ENCODE measurements at regions not wholly inside any gene's neighbourhood (a gene's known extent, or its start where the extent isn't known, plus 50 kb on each side); places are given as distances from the start of the nearest gene placed in this dataset.
"Not testable (repeated sequence)": the region's sequence is repeated elsewhere in the genome, so short reads cannot be mapped to it uniquely, and the experiment has no call there.

- FAIRE-seq (no peak), DNase-seq (ENCODE audit: insufficient read length, low spot score) (no peak)
- TF ChIP-seq POLR2AphosphoS5 (IDR thresholded peaks at IDR 0.05; ENCODE audit: low read depth, low read length) (no peak), SPI1 (IDR thresholded peaks at IDR 0.05; ENCODE audit: low read depth, low read length) (no peak), PAX5 (IDR thresholded peaks at IDR 0.05; ENCODE audit: insufficient read depth, low read length, severe bottlenecking) (no peak), POU2F2 (IDR thresholded peaks at IDR 0.05; ENCODE audit: low read depth, low read length) (no peak), POLR2A (IDR thresholded peaks at IDR 0.05; ENCODE audit: low read depth, low read length) (no peak), TAF1 (IDR thresholded peaks at IDR 0.05; ENCODE audit: low read depth, low read length) (no peak)
Measured at GRCh38 chr3:145696011-145696410, 465.0 kb downstream of the PLOD2 start.

GRCh38 chr3:145698250-145698649, 462.7 kb downstream of the PLOD2 start:
- FAIRE-seq: no peak
- DNase-seq (ENCODE audit: insufficient read length, low spot score): no peak
- TF ChIP-seq POU2F2 (IDR thresholded peaks at IDR 0.05; ENCODE audit: low read depth, low read length): no peak
- no peak for TF ChIP-seq SPI1 (IDR thresholded peaks at IDR 0.05; ENCODE audit: low read depth, low read length)
- no peak for TF ChIP-seq POLR2AphosphoS5 (IDR thresholded peaks at IDR 0.05; ENCODE audit: low read depth, low read length)
- TF ChIP-seq POLR2A (IDR thresholded peaks at IDR 0.05; ENCODE audit: low read depth, low read length): no peak
- no peak for TF ChIP-seq TAF1 (IDR thresholded peaks at IDR 0.05; ENCODE audit: low read depth, low read length)
- no peak for TF ChIP-seq PAX5 (IDR thresholded peaks at IDR 0.05; ENCODE audit: insufficient read depth, low read length, severe bottlenecking)

- DNase-seq (ENCODE audit: insufficient read length, low spot score): no peak
- TF ChIP-seq POLR2AphosphoS5 (IDR thresholded peaks at IDR 0.05; ENCODE audit: low read depth, low read length) (no peak), POLR2A (IDR thresholded peaks at IDR 0.05; ENCODE audit: low read depth, low read length) (no peak), PAX5 (IDR thresholded peaks at IDR 0.05; ENCODE audit: insufficient read depth, low read length, severe bottlenecking) (no peak), TAF1 (IDR thresholded peaks at IDR 0.05; ENCODE audit: low read depth, low read length) (no peak), SPI1 (IDR thresholded peaks at IDR 0.05; ENCODE audit: low read depth, low read length) (no peak), POU2F2 (IDR thresholded peaks at IDR 0.05; ENCODE audit: low read depth, low read length) (no peak)
- FAIRE-seq: no peak
Measured at GRCh38 chr3:145698749-145699148, 462.2 kb downstream of the PLOD2 start.

- no peak for FAIRE-seq
- TF ChIP-seq POU2F2 (IDR thresholded peaks at IDR 0.05; ENCODE audit: low read depth, low read length) (no peak), POLR2AphosphoS5 (IDR thresholded peaks at IDR 0.05; ENCODE audit: low read depth, low read length) (no peak), PAX5 (IDR thresholded peaks at IDR 0.05; ENCODE audit: insufficient read depth, low read length, severe bottlenecking) (no peak)
Measured at GRCh38 chr3:145704020-145704419, 457.0 kb downstream of the PLOD2 start.

GRCh38 chr3:145709779-145710178, 451.2 kb downstream of the PLOD2 start:
- not testable (repeated sequence) for FAIRE-seq; DNase-seq (ENCODE audit: insufficient read length, low spot score)

More at GRCh38 chr3:145704020-145704419, 457.0 kb downstream of the PLOD2 start:
- no peak for DNase-seq (ENCODE audit: insufficient read length, low spot score)

- DNase-seq (ENCODE audit: insufficient read length, low spot score): no peak
- TF ChIP-seq POU2F2 (IDR thresholded peaks at IDR 0.05; ENCODE audit: low read depth, low read length) (no peak), POLR2AphosphoS5 (IDR thresholded peaks at IDR 0.05; ENCODE audit: low read depth, low read length) (no peak)
- FAIRE-seq: no peak
Measured at GRCh38 chr3:145716519-145716918, 444.5 kb downstream of the PLOD2 start.

- DNase-seq (ENCODE audit: insufficient read length, low spot score) (no peak), FAIRE-seq (no peak)
- no peak for TF ChIP-seq POLR2AphosphoS5 (IDR thresholded peaks at IDR 0.05; ENCODE audit: low read depth, low read length)
- no peak for TF ChIP-seq TAF1 (IDR thresholded peaks at IDR 0.05; ENCODE audit: low read depth, low read length)
- TF ChIP-seq PAX5 (IDR thresholded peaks at IDR 0.05; ENCODE audit: insufficient read depth, low read length, severe bottlenecking): no peak
- no peak for TF ChIP-seq SPI1 (IDR thresholded peaks at IDR 0.05; ENCODE audit: low read depth, low read length)
- no peak for TF ChIP-seq POLR2A (IDR thresholded peaks at IDR 0.05; ENCODE audit: low read depth, low read length)
- no peak for TF ChIP-seq POU2F2 (IDR thresholded peaks at IDR 0.05; ENCODE audit: low read depth, low read length)
Measured at GRCh38 chr3:145719114-145719513, 441.9 kb downstream of the PLOD2 start.

- no peak for DNase-seq (ENCODE audit: insufficient read length, low spot score)
- TF ChIP-seq TAF1 (IDR thresholded peaks at IDR 0.05; ENCODE audit: low read depth, low read length): no peak
- no peak for TF ChIP-seq POLR2A (IDR thresholded peaks at IDR 0.05; ENCODE audit: low read depth, low read length)
- FAIRE-seq: no peak
Measured at GRCh38 chr3:145721273-145721805, 439.6 kb downstream of the PLOD2 start.

GRCh38 chr3:145721815-145722214, 439.2 kb downstream of the PLOD2 start:
- TF ChIP-seq POLR2A (IDR thresholded peaks at IDR 0.05; ENCODE audit: low read depth, low read length) (no peak), POLR2AphosphoS5 (IDR thresholded peaks at IDR 0.05; ENCODE audit: low read depth, low read length) (no peak), POU2F2 (IDR thresholded peaks at IDR 0.05; ENCODE audit: low read depth, low read length) (no peak), SPI1 (IDR thresholded peaks at IDR 0.05; ENCODE audit: low read depth, low read length) (no peak), TAF1 (IDR thresholded peaks at IDR 0.05; ENCODE audit: low read depth, low read length) (no peak), PAX5 (IDR thresholded peaks at IDR 0.05; ENCODE audit: insufficient read depth, low read length, severe bottlenecking) (no peak)
- DNase-seq (ENCODE audit: insufficient read length, low spot score) (no peak), FAIRE-seq (no peak)

GRCh38 chr3:145727476-145727875, 433.5 kb downstream of the PLOD2 start:
- no peak for TF ChIP-seq TAF1 (IDR thresholded peaks at IDR 0.05; ENCODE audit: low read depth, low read length)
- TF ChIP-seq POLR2AphosphoS5 (IDR thresholded peaks at IDR 0.05; ENCODE audit: low read depth, low read length): no peak
- TF ChIP-seq PAX5 (IDR thresholded peaks at IDR 0.05; ENCODE audit: insufficient read depth, low read length, severe bottlenecking): no peak
- no peak for TF ChIP-seq SPI1 (IDR thresholded peaks at IDR 0.05; ENCODE audit: low read depth, low read length)
- no peak for TF ChIP-seq POLR2A (IDR thresholded peaks at IDR 0.05; ENCODE audit: low read depth, low read length)
- no peak for TF ChIP-seq POU2F2 (IDR thresholded peaks at IDR 0.05; ENCODE audit: low read depth, low read length)
- no peak for FAIRE-seq
- no peak for DNase-seq (ENCODE audit: insufficient read length, low spot score)

- DNase-seq (ENCODE audit: insufficient read length, low spot score): no peak
- no peak for FAIRE-seq
- TF ChIP-seq SPI1 (IDR thresholded peaks at IDR 0.05; ENCODE audit: low read depth, low read length) (no peak), POLR2A (IDR thresholded peaks at IDR 0.05; ENCODE audit: low read depth, low read length) (no peak), POLR2AphosphoS5 (IDR thresholded peaks at IDR 0.05; ENCODE audit: low read depth, low read length) (no peak), PAX5 (IDR thresholded peaks at IDR 0.05; ENCODE audit: insufficient read depth, low read length, severe bottlenecking) (no peak), POU2F2 (IDR thresholded peaks at IDR 0.05; ENCODE audit: low read depth, low read length) (no peak), TAF1 (IDR thresholded peaks at IDR 0.05; ENCODE audit: low read depth, low read length) (no peak)
Measured at GRCh38 chr3:145735631-145736030, 425.4 kb downstream of the PLOD2 start.

Data from GM12891 (cell line).